GM23338 (cell line): ENCODE measurements at regions not wholly inside any gene's neighbourhood (a gene's known extent, or its start where the extent isn't known, plus 50 kb on each side); places are given as distances from the start of the nearest gene placed in this dataset.

Experiments
- ATAC-seq: fragments of 200-7000 bp; cut with Tn5 transposase; 3 replicates; pipeline ENCODE4 v1.9.1; 2020
- DNase-seq: peaks from one replicate; pipeline ENCODE4 v3.0.0-alpha.2; 2015; ENCODE audit warnings: low spot score
- H2AFZ ChIP-seq: fragments of 200-600 bp; sonication (generic); 2 replicates; pipeline ENCODE4 v1.8.0; 2016; ENCODE audit warnings: antibody characterized with exemption, mild to moderate bottlenecking, moderate library complexity
- H3F3A ChIP-seq: fragments of 200-600 bp; sonication (generic); replicated peaks from 2 replicates; pipeline ENCODE4 v1.8.0; 2017; ENCODE audit warnings: antibody characterized with exemption, mixed run types, low read depth
- H3K27ac ChIP-seq: fragments of 200-600 bp; sonication (generic); 2 replicates; pipeline ENCODE4 v1.6.1; 2016; ENCODE audit warnings: low read depth
- H3K27me3 ChIP-seq: fragments of 200-600 bp; sonication (generic); 2 replicates; pipeline ENCODE4 v1.8.0; 2016; ENCODE audit warnings: mild to moderate bottlenecking, mixed run types, moderate library complexity; ENCODE audit not compliant: insufficient read depth
- H3K36me3 ChIP-seq: fragments of 200-600 bp; sonication (generic); 2 replicates; pipeline ENCODE4 v1.8.0; 2016; ENCODE audit warnings: mild to moderate bottlenecking; ENCODE audit not compliant: insufficient read depth
- H3K4me1 ChIP-seq: fragments of 200-600 bp; sonication (generic); 2 replicates; pipeline ENCODE4 v1.8.0; 2016; ENCODE audit warnings: mild to moderate bottlenecking, moderate library complexity; ENCODE audit not compliant: insufficient read depth
- H3K4me2 ChIP-seq: fragments of 200-600 bp; sonication (generic); 2 replicates; pipeline ENCODE4 v1.7.1; 2017; ENCODE audit warnings: mixed run types
- H3K4me3 ChIP-seq: fragments of 200-600 bp; sonication (generic); 2 replicates; pipeline ENCODE4 v1.6.1; 2016; ENCODE audit warnings: mixed run types
- H3K79me2 ChIP-seq: fragments of 200-600 bp; sonication (generic); replicated peaks from 2 replicates; pipeline ENCODE4 v1.8.0; 2017; ENCODE audit warnings: mild to moderate bottlenecking; ENCODE audit not compliant: insufficient read depth
- H3K9me2 ChIP-seq: fragments of 200-600 bp; sonication (generic); 2 replicates; pipeline ENCODE4 v1.8.0; 2017; ENCODE audit not compliant: insufficient read depth
- H4K20me1 ChIP-seq: fragments of 200-600 bp; sonication (generic); replicated peaks from 2 replicates; pipeline ENCODE4 v1.8.0; 2017; ENCODE audit warnings: mild to moderate bottlenecking; ENCODE audit not compliant: insufficient read depth
- H3K27ac Mint-ChIP-seq: 2 replicates; pipeline ENCODE4 v1.8.0; 2020; ENCODE audit warnings: inconsistent platforms, mild to moderate bottlenecking, moderate library complexity, mixed read lengths
- H3K27me3 Mint-ChIP-seq: 3 replicates; pipeline ENCODE4 v1.8.0; 2022; ENCODE audit warnings: low read depth, mild to moderate bottlenecking, moderate library complexity, mixed read lengths, inconsistent platforms; ENCODE audit not compliant: insufficient read depth, poor library complexity
- H3K36me3 Mint-ChIP-seq: 3 replicates; pipeline ENCODE4 v1.8.0; 2021; ENCODE audit warnings: low read depth, mild to moderate bottlenecking, inconsistent platforms, moderate library complexity, mixed read lengths
- H3K4me1 Mint-ChIP-seq: 3 replicates; pipeline ENCODE4 v1.8.0; 2020; ENCODE audit warnings: mild to moderate bottlenecking, inconsistent platforms, mixed read lengths
- H3K4me3 Mint-ChIP-seq: 3 replicates; pipeline ENCODE4 v1.8.0; 2021; ENCODE audit warnings: moderate library complexity, mild to moderate bottlenecking, inconsistent platforms, mixed read lengths
- H3K9me3 Mint-ChIP-seq: 3 replicates; pipeline ENCODE4 v1.8.0; 2020; ENCODE audit warnings: moderate library complexity, mild to moderate bottlenecking, inconsistent platforms, mixed read lengths
- CREB1 ChIP-seq: fragments of 250-450 bp; sonication (Bioruptor Pico); IDR thresholded peaks from 2 replicates; pipeline ENCODE4 v1.5.0; 2020; ENCODE audit warnings: low read depth, mild to moderate bottlenecking, moderate library complexity
- ETS1 ChIP-seq: IDR thresholded peaks from 2 replicates; pipeline ENCODE4 v1.6.1; 2016; ENCODE audit warnings: antibody characterized with exemption
- EZH2 ChIP-seq: fragments of 200-600 bp; sonication (generic); IDR thresholded peaks from one replicate; pipeline ENCODE4 v1.8.0; 2017; ENCODE audit warnings: antibody characterized with exemption, mild to moderate bottlenecking, low read depth; ENCODE audit not compliant: unreplicated experiment
- EZH2phosphoT487 ChIP-seq: fragments of 200-600 bp; sonication (generic); IDR thresholded peaks from one replicate; pipeline ENCODE4 v1.8.1; 2018; ENCODE audit warnings: antibody characterized with exemption; ENCODE audit not compliant: unreplicated experiment
- JUNB ChIP-seq: IDR thresholded peaks from one replicate; pipeline ENCODE4 v1.6.1; 2016; ENCODE audit warnings: antibody characterized with exemption; ENCODE audit not compliant: unreplicated experiment
- NANOG ChIP-seq: IDR thresholded peaks from 2 replicates; pipeline ENCODE4 v1.6.1; 2016; ENCODE audit warnings: antibody characterized with exemption, borderline replicate concordance
- POLR2AphosphoS5 ChIP-seq: IDR thresholded peaks from 2 replicates; pipeline ENCODE4 v1.6.1; 2016; ENCODE audit warnings: antibody characterized with exemption, low read depth
- REST ChIP-seq: IDR thresholded peaks from one replicate; pipeline ENCODE4 v1.6.1; 2018; ENCODE audit warnings: antibody characterized with exemption; ENCODE audit not compliant: unreplicated experiment
- STAT1 ChIP-seq: IDR thresholded peaks from one replicate; pipeline ENCODE4 v1.6.1; 2016; ENCODE audit warnings: antibody characterized with exemption; ENCODE audit not compliant: unreplicated experiment
- ZNF331 ChIP-seq: fragments of 250-450 bp; sonication (Bioruptor Pico); IDR thresholded peaks from 2 replicates; pipeline ENCODE4 v1.5.0; 2020; ENCODE audit warnings: low read depth, mild to moderate bottlenecking, moderate library complexity
- ZNF462 ChIP-seq: fragments of 250-450 bp; sonication (Bioruptor Pico); IDR thresholded peaks from 2 replicates; pipeline ENCODE4 v1.5.0; 2020; ENCODE audit warnings: mild to moderate bottlenecking, moderate library complexity

- Histone ChIP-seq H3K27me3 (no peaks in the 10 kb centered on the region), H3K27ac (no peak overlapping the region), H3K79me2 (no peaks in the 10 kb centered on the region), H3K4me1 (peaks cover 10% of the 10 kb centered on the region; the same call in 1 of the 2 replicates), H3F3A (no peaks in the 10 kb centered on the region), H3K4me3 (no peak overlapping the region), H2AFZ (no peak overlapping the region), H4K20me1 (no peaks in the 10 kb centered on the region), H3K9me2 (no peaks in the 10 kb centered on the region), H3K36me3 (no peaks in the 10 kb centered on the region), H3K4me2 (no peak overlapping the region)
- no peak for ATAC-seq
- H3K4me1 Mint-ChIP-seq = peaks cover 32% of the 10 kb centered on the region
- no peak for TF ChIP-seq EZH2
- no peak for TF ChIP-seq CREB1 (CRISPR knock-in tag)
- TF ChIP-seq NANOG = no peak
- TF ChIP-seq REST = no peak
- TF ChIP-seq ZNF331 = no peak
- TF ChIP-seq EZH2phosphoT487 = no peak
- no peak for TF ChIP-seq POLR2AphosphoS5
- TF ChIP-seq ZNF462 = no peak
- no peak for TF ChIP-seq JUNB
- no peak for TF ChIP-seq STAT1
- no peak for TF ChIP-seq ETS1
- H3K27ac Mint-ChIP-seq = no peak overlapping the region
- no peak for DNase-seq
- H3K36me3 Mint-ChIP-seq = no peaks in the 10 kb centered on the region
- H3K27me3 Mint-ChIP-seq = peaks cover 6% of the 10 kb centered on the region
- H3K9me3 Mint-ChIP-seq = no peaks in the 10 kb centered on the region
- H3K4me3 Mint-ChIP-seq = no peak overlapping the region
Measured at GRCh38 chr15:35843498-35843897, 297.5 kb upstream of the DPH6 start.
